B cell (primary cell): ENCODE measurements at regions not wholly inside any gene's neighbourhood (a gene's known extent, or its start where the extent isn't known, plus 50 kb on each side); places are given as distances from the start of the nearest gene placed in this dataset.

Experiments used
- ATAC-seq: fragments of 200-7000 bp; cut with Tn5 transposase; one replicate; pipeline ENCODE4 v1.10.0; 2021; ENCODE audit warnings: low read depth, mild to moderate bottlenecking, moderate number of reproducible peaks, moderate library complexity
- CTCF ChIA-PET: fragments of 350-600 bp; sonication (Branson Sonifier 250); formaldehyde crosslinking; loops from one replicate; lab custom pipeline; 2021; ENCODE audit warnings: antibody characterized with exemption, inconsistent platforms; lab: Charles Lee
- POLR2A ChIA-PET: fragments of 350-600 bp; sonication (Branson Sonifier 250); formaldehyde crosslinking; loops from one replicate; lab custom pipeline; 2021; ENCODE audit warnings: antibody characterized with exemption; lab: Charles Lee
- DNase-seq: peaks from one replicate; pipeline ENCODE4 v3.0.0; 2013
- H2AFZ ChIP-seq: 2 replicates; pipeline ENCODE4 v1.6.1; 2012; ENCODE audit warnings: mild to moderate bottlenecking, low read depth, low read length; ENCODE audit not compliant: insufficient read depth, poor library complexity, severe bottlenecking
- H3K27ac ChIP-seq, 2 donors: 1 replicate in 1 of 2; 2 replicates in 1 of 2; pipeline ENCODE4 v1.5.1; 2012 to 2013; ENCODE audit warnings: low read length in 2 of 2, mild to moderate bottlenecking in 2 of 2, moderate library complexity in 1 of 2
- H3K27me3 ChIP-seq, 4 experiments: fragments of 200-600 bp in 1 of 4; sonication (generic) in 1 of 4; replicated peaks in 1 of 4; 1 replicate in 2 of 4; 2 replicates in 2 of 4; pipeline versions ENCODE4 v1.6.1 to v1.7.0; 2013 to 2016; ENCODE audit warnings: low read length in 3 of 4, mild to moderate bottlenecking in 2 of 4, mixed read lengths in 1 of 4, moderate library complexity in 1 of 4; ENCODE audit not compliant: insufficient read depth in 4 of 4, control insufficient read depth in 3 of 4; ENCODE audit errors: control extremely low read depth in 1 of 4
- H3K36me3 ChIP-seq, 2 experiments: replicated peaks in 1 of 2; 1 replicate in 1 of 2; 2 replicates in 1 of 2; pipeline versions ENCODE4 v1.6.1 to v1.7.1; 2013; ENCODE audit warnings: low read length in 1 of 2; ENCODE audit not compliant: insufficient read depth in 2 of 2, control insufficient read depth in 1 of 2; ENCODE audit errors: control extremely low read depth in 1 of 2, extremely low read depth in 1 of 2
- H3K4me1 ChIP-seq, 2 donors: fragments of 200-600 bp in 1 of 2; sonication (generic) in 1 of 2; 1 replicate in 1 of 2; 2 replicates in 1 of 2; pipeline versions ENCODE4 v1.5.1 to v1.6.1; 2013 to 2017; ENCODE audit warnings: low read length in 2 of 2; ENCODE audit not compliant: control insufficient read depth in 2 of 2, insufficient read depth in 2 of 2
- H3K4me2 ChIP-seq: replicated peaks from 2 replicates; pipeline ENCODE3; 2012; ENCODE audit warnings: mild to moderate bottlenecking, low read depth, low read length; ENCODE audit not compliant: poor library complexity, severe bottlenecking
- H3K4me3 ChIP-seq, 5 experiments: fragments of 200-600 bp in 1 of 5; sonication (generic) in 1 of 5; 1 replicate in 3 of 5; 2 replicates in 2 of 5; pipeline versions ENCODE4 v1.5.1 to v1.7.0; 2011 to 2016; ENCODE audit warnings: low read length in 4 of 5, mild to moderate bottlenecking in 4 of 5, low read depth in 2 of 5, control low read depth in 1 of 5, moderate library complexity in 1 of 5; ENCODE audit not compliant: insufficient read depth in 1 of 5; ENCODE audit errors: control extremely low read depth in 1 of 5, extremely low read depth in 1 of 5
- H3K79me2 ChIP-seq: fragments of 200-600 bp; sonication (generic); one replicate; pipeline ENCODE4 v1.6.0; 2016; ENCODE audit warnings: low read length; ENCODE audit not compliant: control insufficient read depth, insufficient read depth
- H3K9ac ChIP-seq: fragments of 200-600 bp; sonication (generic); 2 replicates; pipeline ENCODE4 v1.6.1; 2017; ENCODE audit warnings: mild to moderate bottlenecking, low read length, moderate library complexity
- H3K9me3 ChIP-seq, 3 donors: one replicate each; pipeline versions ENCODE4 v1.6.1 to v1.7.1; 2013; ENCODE audit warnings: low read length in 2 of 3; ENCODE audit not compliant: control insufficient read depth in 2 of 3, insufficient read depth in 1 of 3; ENCODE audit errors: control extremely low read depth in 1 of 3
- H4K20me1 ChIP-seq: 2 replicates; pipeline ENCODE4 v1.6.0; 2012; ENCODE audit warnings: mild to moderate bottlenecking, low read length; ENCODE audit not compliant: insufficient read depth, control insufficient read depth, poor library complexity, severe bottlenecking
- H3K27ac Mint-ChIP-seq: one replicate; pipeline ENCODE4 v1.8.0; 2021; ENCODE audit warnings: mixed read lengths
- H3K27me3 Mint-ChIP-seq: one replicate; pipeline ENCODE4 v1.8.0; 2021; ENCODE audit warnings: mixed read lengths
- H3K4me1 Mint-ChIP-seq: one replicate; pipeline ENCODE4 v1.8.0; 2021; ENCODE audit warnings: mixed read lengths
- H3K4me3 Mint-ChIP-seq: one replicate; pipeline ENCODE4 v1.8.0; 2021; ENCODE audit warnings: mixed read lengths
- H3K9me3 Mint-ChIP-seq: one replicate; pipeline ENCODE4 v1.8.0; 2022; ENCODE audit warnings: mixed read lengths; ENCODE audit not compliant: insufficient read depth
- CTCF ChIP-seq: fragments of 200-600 bp; IDR thresholded peaks from one replicate; pipeline ENCODE4 v1.8.0; 2022; ENCODE audit warnings: antibody characterized with exemption, mild to moderate bottlenecking
- EZH2 ChIP-seq: IDR thresholded peaks from 2 replicates; pipeline ENCODE4 v1.6.1; 2012; ENCODE audit warnings: borderline replicate concordance, low read depth, mild to moderate bottlenecking, moderate library complexity, low read length; ENCODE audit not compliant: insufficient read depth, poor library complexity, severe bottlenecking
- WGBS: methylation state at CpG from one replicate; pipeline ENCODE4 v1.1.5; 2013; ENCODE audit warnings: missing lambda C conversion rate; ENCODE audit not compliant: insufficient coverage; 5-methylcytosine and 5-hydroxymethylcytosine counted together
- intact Hi-C: fragments of 100-400 bp; cut with micrococcal nuclease; formaldehyde crosslinking; loops from one replicate; pipeline ENCODE4 v1.10.0; 2022

- DNase-seq: no peak
- no peak overlapping the region for H3K9ac ChIP-seq
- no peak for ATAC-seq
- no peak overlapping the region for H3K4me2 ChIP-seq
- H2AFZ ChIP-seq: no peak overlapping the region
- whole genome bisulfite sequencing: 83% methylated on average over 1 of the region's 2 CpGs
- H3K4me1 ChIP-seq: no peaks in the 10 kb centered on the region
- intact Hi-C loops: no loop called here
- TF ChIP-seq EZH2: no peak
- no peak for TF ChIP-seq CTCF
- H3K4me1 Mint-ChIP-seq: no peaks in the 10 kb centered on the region
- H3K36me3 ChIP-seq: no peaks in the 10 kb centered on the region
- peaks cover 0 to 15% (median 3%) of the 10 kb centered on the region in 4 experiments for H3K27me3 ChIP-seq
- ChIA-PET POLR2A (no interaction called here), CTCF (no interaction called here)
- H3K27ac ChIP-seq: no peak overlapping the region
- no peaks in the 10 kb centered on the region for H3K9me3 Mint-ChIP-seq
- H4K20me1 ChIP-seq: no peaks in the 10 kb centered on the region
- no peak overlapping the region for H3K27ac Mint-ChIP-seq
- peaks cover 0 to 6% (median 3%) of the 10 kb centered on the region in 3 donors for H3K9me3 ChIP-seq
- H3K27me3 Mint-ChIP-seq: peaks cover 46% of the 10 kb centered on the region
- H3K4me3 ChIP-seq: no peak overlapping the region
- H3K79me2 ChIP-seq: no peaks in the 10 kb centered on the region
- no peak overlapping the region for H3K4me3 Mint-ChIP-seq
Observed at GRCh38 chr1:55426619-55427018, 211.5 kb upstream of the USP24 start.

GRCh38 chr1:55426156-55426555, 211.0 kb upstream of the USP24 start:
- Mint-ChIP-seq H3K27me3 (peaks cover 41% of the 10 kb centered on the region), H3K9me3 (no peaks in the 10 kb centered on the region), H3K4me3 (no peak overlapping the region), H3K27ac (no peak overlapping the region), H3K4me1 (no peaks in the 10 kb centered on the region)
- no peak overlapping the region for H3K4me2 ChIP-seq
- no peaks in the 10 kb centered on the region for H4K20me1 ChIP-seq
- no peaks in the 10 kb centered on the region for H3K36me3 ChIP-seq
- peaks cover 0 to 15% (median 3%) of the 10 kb centered on the region in 4 experiments for H3K27me3 ChIP-seq
- H2AFZ ChIP-seq: no peak overlapping the region
- TF ChIP-seq EZH2 (no peak), CTCF (no peak)
- WGBS: 83% methylated on average over 1 of the region's 5 CpGs
- no peaks in the 10 kb centered on the region for H3K79me2 ChIP-seq
- no peaks in the 10 kb centered on the region for H3K4me1 ChIP-seq
- CTCF ChIA-PET: no interaction called here
- DNase-seq (no peak), ATAC-seq (no peak)
- no peak overlapping the region for H3K4me3 ChIP-seq
- no peak overlapping the region for H3K27ac ChIP-seq
- peaks cover 0 to 6% (median 3%) of the 10 kb centered on the region in 3 donors for H3K9me3 ChIP-seq
- POLR2A ChIA-PET: no interaction called here
- H3K9ac ChIP-seq: no peak overlapping the region
- intact Hi-C loops: no loop called here
